Activated T-helper 17 cell treated with anti-CD3 and anti-CD28 coated beads, Interleukin-2, amount 50 U/mL, for 72 hours (primary cell): ENCODE measurements at regions not wholly inside any gene's neighbourhood (a gene's known extent, or its start where the extent isn't known, plus 50 kb on each side); places are given as distances from the start of the nearest gene placed in this dataset.
"Not testable (repeated sequence)": the region's sequence is repeated elsewhere in the genome, so short reads cannot be mapped to it uniquely, and the experiment has no call there.

Experiments used
- ATAC-seq: fragments of 150-1000 bp; cut with Tn5 transposase; replicated peaks from 2 replicates; pipeline ENCODE4 v1.10.0; 2021; ENCODE audit warnings: mild to moderate bottlenecking, moderate library complexity
- H3K27ac Mint-ChIP-seq: one replicate; pipeline ENCODE4 v1.8.0; 2022; ENCODE audit warnings: mixed read lengths
- H3K27me3 Mint-ChIP-seq: one replicate; pipeline ENCODE4 v1.8.0; 2022; ENCODE audit warnings: mixed read lengths
- H3K36me3 Mint-ChIP-seq: one replicate; pipeline ENCODE4 v1.8.0; 2022; ENCODE audit warnings: low read depth, mild to moderate bottlenecking, mixed read lengths
- H3K4me1 Mint-ChIP-seq: one replicate; pipeline ENCODE4 v1.8.0; 2022; ENCODE audit warnings: mixed read lengths
- H3K4me3 Mint-ChIP-seq: one replicate; pipeline ENCODE4 v1.8.0; 2022; ENCODE audit warnings: mild to moderate bottlenecking, mixed read lengths
- H3K9me3 Mint-ChIP-seq: one replicate; pipeline ENCODE4 v1.8.0; 2022; ENCODE audit warnings: mixed read lengths

- peaks cover 17% of the 10 kb centered on the region for H3K27me3 Mint-ChIP-seq
- not testable (repeated sequence) for H3K4me3 Mint-ChIP-seq, H3K4me1 Mint-ChIP-seq, ATAC-seq, H3K27ac Mint-ChIP-seq, H3K9me3 Mint-ChIP-seq, H3K36me3 Mint-ChIP-seq
Observed at GRCh38 chr4:183044924-183045640, 54.0 kb upstream of the WWC2 start.

GRCh38 chr4:183038436-183038835 is 60.6 kb upstream of the WWC2 start:
- Mint-ChIP-seq H3K27ac (no peak overlapping the region), H3K4me3 (no peak overlapping the region), H3K4me1 (no peaks in the 10 kb centered on the region), H3K27me3 (peaks cover 9% of the 10 kb centered on the region), H3K9me3 (no peaks in the 10 kb centered on the region), H3K36me3 (no peaks in the 10 kb centered on the region)
- no peak for ATAC-seq

DNA sequence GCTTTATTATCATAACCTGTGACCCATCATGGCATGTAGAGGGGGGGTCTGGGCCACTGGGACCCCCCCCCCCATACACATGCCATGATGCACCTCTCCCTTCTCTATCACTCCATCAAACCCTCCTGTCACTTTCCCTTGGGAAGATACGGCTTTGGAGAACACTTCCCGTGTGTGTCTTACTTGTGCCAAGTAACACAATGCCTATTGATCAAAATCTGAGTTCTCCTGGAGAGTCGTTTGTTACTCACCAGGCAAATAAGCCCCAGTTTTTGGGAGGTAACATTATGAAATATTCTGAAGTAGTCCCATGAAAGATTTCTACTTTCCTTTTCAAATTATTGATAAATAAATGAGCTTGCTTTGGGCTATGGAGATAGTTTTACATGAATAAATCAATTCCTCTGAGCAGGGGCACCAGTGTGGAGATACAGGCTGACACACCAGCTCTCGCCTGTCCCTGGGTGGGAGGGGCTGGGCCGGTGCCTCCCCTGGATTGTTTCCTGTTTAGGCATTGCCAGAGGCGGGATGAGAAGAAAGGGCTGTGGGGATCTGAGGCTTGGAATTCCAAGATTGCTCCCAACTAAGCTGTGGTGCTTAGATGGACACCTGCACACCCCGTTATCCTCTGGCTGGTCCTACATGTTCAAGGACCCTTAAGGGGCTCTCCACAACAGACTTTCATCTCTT is 63.2 kb upstream of the WWC2 start:
- no peaks in the 10 kb centered on the region for H3K36me3 Mint-ChIP-seq
- H3K4me3 Mint-ChIP-seq: no peak overlapping the region
- H3K27me3 Mint-ChIP-seq: peaks cover 9% of the 10 kb centered on the region
- H3K9me3 Mint-ChIP-seq: no peaks in the 10 kb centered on the region
- no peak for ATAC-seq
- no peaks in the 10 kb centered on the region for H3K4me1 Mint-ChIP-seq
- H3K27ac Mint-ChIP-seq: no peak overlapping the region

GRCh38 chr4:183035256-183035655 is 63.8 kb upstream of the WWC2 start:
- no peak overlapping the region for H3K4me3 Mint-ChIP-seq
- H3K27ac Mint-ChIP-seq: no peak overlapping the region
- no peaks in the 10 kb centered on the region for H3K4me1 Mint-ChIP-seq
- ATAC-seq: no peak
- peaks cover 9% of the 10 kb centered on the region for H3K27me3 Mint-ChIP-seq
- H3K36me3 Mint-ChIP-seq: no peaks in the 10 kb centered on the region
- no peaks in the 10 kb centered on the region for H3K9me3 Mint-ChIP-seq

DNA sequence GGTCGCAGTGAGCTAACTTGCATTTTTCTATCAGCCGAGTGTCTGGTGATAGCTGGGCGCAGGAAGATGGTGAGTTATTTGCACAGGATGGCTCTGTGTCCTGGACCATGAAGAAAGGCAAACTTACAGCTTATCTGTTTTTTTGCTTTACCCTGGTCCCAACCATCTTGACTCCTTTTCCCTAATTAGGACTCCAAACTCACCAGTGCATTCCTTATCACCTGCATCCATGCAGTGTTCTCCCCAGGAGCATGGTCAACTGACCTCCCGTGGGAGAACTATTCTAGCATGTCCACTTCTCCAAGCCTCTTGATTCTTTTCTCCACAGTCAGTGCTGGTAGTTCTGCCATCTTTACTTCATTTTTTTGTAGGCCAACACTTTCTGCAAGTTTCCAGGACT is 68.2 kb upstream of the WWC2 start:
- Mint-ChIP-seq H3K27ac (no peak overlapping the region), H3K27me3 (peaks cover 13% of the 10 kb centered on the region), H3K4me3 (no peak overlapping the region), H3K4me1 (no peaks in the 10 kb centered on the region), H3K36me3 (no peaks in the 10 kb centered on the region), H3K9me3 (no peaks in the 10 kb centered on the region)
- ATAC-seq: no peak

- H3K36me3 Mint-ChIP-seq: no peaks in the 10 kb centered on the region
- no peaks in the 10 kb centered on the region for H3K4me1 Mint-ChIP-seq
- no peaks in the 10 kb centered on the region for H3K9me3 Mint-ChIP-seq
- peaks cover 13% of the 10 kb centered on the region for H3K27me3 Mint-ChIP-seq
- no peak overlapping the region for H3K4me3 Mint-ChIP-seq
- no peak overlapping the region for H3K27ac Mint-ChIP-seq
- ATAC-seq: no peak
Observed at GRCh38 chr4:183030309-183030708, 68.7 kb upstream of the WWC2 start.

DNA sequence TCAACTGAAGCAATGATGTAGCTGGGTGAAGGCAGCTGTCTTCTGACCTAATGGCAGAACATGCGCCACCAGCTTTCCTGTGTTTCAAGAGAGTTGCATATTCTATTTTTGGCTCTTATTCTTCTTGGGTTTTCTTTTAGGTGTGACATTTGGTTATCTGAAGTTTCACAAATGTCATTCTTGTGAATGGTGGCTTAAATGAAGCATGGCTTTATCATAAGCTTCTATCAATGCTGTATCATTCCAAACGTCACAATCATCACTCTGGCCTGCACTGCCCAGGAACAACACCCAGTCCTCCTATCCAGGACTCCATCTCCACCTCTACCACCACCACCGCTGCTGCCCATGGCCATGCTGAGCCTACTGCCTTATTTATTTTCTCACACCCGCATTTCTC is 69.7 kb upstream of the WWC2 start:
- no peak overlapping the region for H3K27ac Mint-ChIP-seq
- H3K4me3 Mint-ChIP-seq: no peak overlapping the region
- H3K9me3 Mint-ChIP-seq: no peaks in the 10 kb centered on the region
- H3K27me3 Mint-ChIP-seq: peaks cover 10% of the 10 kb centered on the region
- H3K4me1 Mint-ChIP-seq: no peaks in the 10 kb centered on the region
- no peak for ATAC-seq
- H3K36me3 Mint-ChIP-seq: no peaks in the 10 kb centered on the region

- Mint-ChIP-seq H3K4me3 (no peak overlapping the region), H3K27ac (no peak overlapping the region)
- no peak for ATAC-seq
Observed at GRCh38 chr4:183026701-183027100, 72.4 kb upstream of the WWC2 start.

GRCh38 chr4:183022617-183023016 is 76.4 kb upstream of the WWC2 start:
- Mint-ChIP-seq H3K36me3 (no peaks in the 10 kb centered on the region), H3K4me1 (no peaks in the 10 kb centered on the region), H3K27me3 (peaks cover 20% of the 10 kb centered on the region), H3K4me3 (no peak overlapping the region), H3K9me3 (no peaks in the 10 kb centered on the region), H3K27ac (no peak overlapping the region)
- ATAC-seq: no peak

More at GRCh38 chr4:183026701-183027100, 72.4 kb upstream of the WWC2 start:
- no peaks in the 10 kb centered on the region for H3K36me3 Mint-ChIP-seq
- H3K9me3 Mint-ChIP-seq: no peaks in the 10 kb centered on the region
- H3K27me3 Mint-ChIP-seq: peaks cover 22% of the 10 kb centered on the region
- no peaks in the 10 kb centered on the region for H3K4me1 Mint-ChIP-seq

GRCh38 chr4:183017962-183018361 is 81.1 kb upstream of the WWC2 start:
- no peak for ATAC-seq
- Mint-ChIP-seq H3K27ac (no peak overlapping the region), H3K4me1 (no peaks in the 10 kb centered on the region), H3K9me3 (no peaks in the 10 kb centered on the region), H3K27me3 (peaks cover 18% of the 10 kb centered on the region), H3K36me3 (no peaks in the 10 kb centered on the region), H3K4me3 (no peak overlapping the region)

- no peaks in the 10 kb centered on the region for H3K9me3 Mint-ChIP-seq
- ATAC-seq: no peak
- H3K4me1 Mint-ChIP-seq: no peaks in the 10 kb centered on the region
- no peak overlapping the region for H3K27ac Mint-ChIP-seq
- peaks cover 16% of the 10 kb centered on the region for H3K27me3 Mint-ChIP-seq
- H3K36me3 Mint-ChIP-seq: no peaks in the 10 kb centered on the region
- no peak overlapping the region for H3K4me3 Mint-ChIP-seq
Observed at GRCh38 chr4:183014361-183015084, 84.5 kb upstream of the WWC2 start.

- Mint-ChIP-seq H3K36me3 (no peaks in the 10 kb centered on the region), H3K27me3 (peaks cover 22% of the 10 kb centered on the region), H3K9me3 (no peaks in the 10 kb centered on the region), H3K4me3 (no peak overlapping the region), H3K4me1 (no peaks in the 10 kb centered on the region), H3K27ac (no peak overlapping the region)
- no peak for ATAC-seq
Observed at GRCh38 chr4:183013730-183014002, 85.4 kb upstream of the WWC2 start.

DNA sequence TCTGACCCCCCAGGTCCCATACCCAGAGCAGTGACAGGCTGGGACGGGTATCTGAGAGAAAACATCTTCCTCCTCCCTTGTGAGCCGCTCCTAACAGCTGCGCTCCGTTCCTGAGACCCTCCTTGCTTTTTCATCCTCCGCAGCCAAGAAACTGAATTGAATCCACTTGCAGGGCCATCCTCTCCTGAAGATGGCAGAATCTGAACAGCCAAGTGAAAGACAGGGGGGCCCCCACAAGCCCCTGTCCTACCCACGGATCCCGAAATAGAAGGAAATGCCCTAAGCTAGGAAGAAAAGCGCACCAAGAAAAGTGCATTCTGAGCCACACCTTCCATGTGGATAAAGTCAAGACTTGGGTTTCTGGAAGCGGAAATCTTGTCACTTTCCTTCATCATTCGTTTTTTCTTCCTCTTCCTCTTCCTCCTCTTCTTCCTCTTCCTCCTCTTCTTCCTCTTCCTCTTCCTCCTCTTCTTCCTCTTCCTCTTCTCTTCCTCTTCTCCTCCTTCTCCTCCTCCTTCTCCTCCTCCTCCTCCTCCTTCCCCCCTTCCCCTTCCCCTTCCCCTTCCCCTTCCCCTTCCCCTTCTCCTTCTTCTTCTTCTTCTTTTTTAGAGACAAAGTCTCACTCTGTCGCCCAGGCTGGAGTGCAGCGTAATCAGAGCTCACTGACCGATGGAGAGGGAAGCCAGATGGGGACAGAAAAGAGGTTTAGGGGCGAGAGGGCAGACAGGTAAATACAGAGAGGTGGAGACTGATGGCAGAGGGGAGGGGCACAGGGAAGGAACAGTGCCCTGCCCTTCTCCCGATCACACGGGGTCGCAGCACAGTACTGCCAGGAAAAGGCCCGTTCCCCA is 86.0 kb upstream of the WWC2 start:
- H3K9me3 Mint-ChIP-seq: no peaks in the 10 kb centered on the region
- no peaks in the 10 kb centered on the region for H3K4me1 Mint-ChIP-seq
- H3K27me3 Mint-ChIP-seq: peaks cover 27% of the 10 kb centered on the region
- no peak overlapping the region for H3K4me3 Mint-ChIP-seq
- no peaks in the 10 kb centered on the region for H3K36me3 Mint-ChIP-seq
- no peak overlapping the region for H3K27ac Mint-ChIP-seq
- no peak for ATAC-seq

DNA sequence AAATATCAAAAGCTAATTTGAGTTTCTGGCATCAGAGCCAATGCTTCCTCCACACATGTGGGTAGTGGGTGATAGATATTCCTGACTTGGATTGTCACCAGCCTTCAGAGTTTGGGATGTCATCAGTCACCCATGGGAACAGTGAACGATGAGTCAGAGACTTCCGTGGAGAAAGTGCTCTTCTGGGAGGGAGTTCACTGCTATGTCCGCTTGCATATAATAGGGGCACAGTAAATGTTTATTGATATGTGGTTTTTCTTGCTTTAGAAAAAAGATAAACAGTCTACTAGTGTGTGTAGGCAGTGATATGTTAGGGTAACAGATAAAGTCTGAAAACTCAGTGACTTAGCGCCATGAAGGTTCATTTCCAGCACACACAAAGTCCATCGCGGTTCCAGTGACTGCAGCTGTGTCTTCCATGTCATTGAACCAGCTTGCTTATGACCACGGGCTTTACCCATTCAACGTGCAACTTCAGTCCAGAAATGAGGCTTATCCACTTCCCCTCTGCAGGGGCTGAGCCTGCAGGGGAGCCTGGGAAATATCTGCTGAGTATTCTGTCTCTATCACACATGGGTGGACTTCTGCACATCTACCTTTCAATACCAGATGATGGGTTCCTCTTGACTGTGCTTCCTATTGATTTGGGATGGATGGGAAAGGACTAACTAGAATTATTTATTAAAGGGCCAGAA is 87.7 kb upstream of the WWC2 start:
- Mint-ChIP-seq H3K4me1 (no peaks in the 10 kb centered on the region), H3K4me3 (no peak overlapping the region), H3K27me3 (peaks cover 31% of the 10 kb centered on the region), H3K36me3 (no peaks in the 10 kb centered on the region), H3K9me3 (no peaks in the 10 kb centered on the region), H3K27ac (no peak overlapping the region)
- ATAC-seq: no peak
